ENCODE measurements at regions not wholly inside any gene's neighbourhood (a gene's known extent, or its start where the extent isn't known, plus 50 kb on each side); places are given as distances from the start of the nearest gene placed in this dataset.

DNA sequence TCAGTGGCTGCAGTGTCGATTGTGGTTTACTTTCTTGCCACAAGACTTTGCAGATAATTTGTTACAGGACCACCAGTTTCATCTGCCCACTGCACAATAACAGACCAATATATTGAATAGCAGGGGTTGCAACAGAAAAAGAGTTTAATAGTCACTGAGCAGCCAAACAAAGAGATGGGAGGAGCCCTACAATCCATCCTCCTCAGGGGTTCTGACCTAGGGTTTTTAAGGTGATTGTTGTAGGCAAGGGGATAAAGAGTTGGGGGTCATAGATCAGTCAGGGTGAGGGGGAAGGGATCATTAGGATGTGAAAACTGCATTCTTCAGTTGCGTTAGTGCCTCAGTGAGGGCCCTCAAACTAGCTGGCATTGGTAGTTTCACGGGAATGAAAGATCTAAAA lies 110.7 kb upstream of the OLFM3 start (continued):
- TF ChIP-seq RBBP5 (IDR thresholded peaks at IDR 0.05; ENCODE audit: borderline replicate concordance, low read depth, low read length) (no peak; the same call in 1 of the 2 replicates), RAD21 (IDR thresholded peaks at IDR 0.05 in 1 of 2, conservative IDR thresholded peaks at IDR 0.05 in 1 of 2; ENCODE audit: low read depth in 2 of 2, low read length in 2 of 2) (no peak), TAF7 (optimal IDR thresholded peaks at IDR 0.05; ENCODE audit: borderline replicate concordance, low read depth, low read length) (no peak), TEAD4 (IDR thresholded peaks at IDR 0.05; ENCODE audit: low read depth, low read length) (0 out of 2 replicates have a peak, but pooled peaks have one; percentile 44), RFX5 (IDR thresholded peaks at IDR 0.05; ENCODE audit: borderline replicate concordance, low read depth, low read length) (no peak), ZNF274 (IDR thresholded peaks at IDR 0.05; ENCODE audit: borderline replicate concordance, extremely low read depth, low read length) (no peak), ASH2L (IDR thresholded peaks at IDR 0.05; ENCODE audit: low read length) (no peak), EP300 (IDR thresholded peaks at IDR 0.05; ENCODE audit: borderline replicate concordance in 1 of 2, low read depth in 2 of 2, low read length in 2 of 2) (peak in 1 of 2 experiments; percentile 10; a peak in 1 of 3 replicates), TCF12 (IDR thresholded peaks at IDR 0.05; ENCODE audit: low read depth, low read length) (no peak), EZH2 (IDR thresholded peaks at IDR 0.05; ENCODE audit: low read depth, low read length, severe bottlenecking) (no peak), CREB1 (IDR thresholded peaks at IDR 0.05) (no peak), SP1 (IDR thresholded peaks at IDR 0.05; ENCODE audit: low read depth, low read length) (peak; percentile 77)
- TF ChIP-seq, protein P1, sequence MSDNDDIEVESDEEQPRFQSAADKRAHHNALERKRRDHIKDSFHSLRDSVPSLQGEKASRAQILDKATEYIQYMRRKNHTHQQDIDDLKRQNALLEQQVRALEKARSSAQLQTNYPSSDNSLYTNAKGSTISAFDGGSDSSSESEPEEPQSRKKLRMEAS (IDR thresholded peaks at IDR 0.05): no peak

Data from H1 (cell line).